Nephron progenitor cell (in vitro differentiated cells): ENCODE measurements at regions not wholly inside any gene's neighbourhood (a gene's known extent, or its start where the extent isn't known, plus 50 kb on each side); places are given as distances from the start of the nearest gene placed in this dataset.
"Not testable (repeated sequence)": the region's sequence is repeated elsewhere in the genome, so short reads cannot be mapped to it uniquely, and the experiment has no call there.

Experiments
- DNase-seq: peaks from one replicate; pipeline ENCODE4 v3.0.0; 2021
- H3K27ac Mint-ChIP-seq: 2 replicates; pipeline ENCODE4 v1.8.0; 2021; ENCODE audit warnings: mild to moderate bottlenecking, moderate library complexity, mixed read lengths
- H3K27me3 Mint-ChIP-seq: 2 replicates; pipeline ENCODE4 v1.8.0; 2021; ENCODE audit warnings: mild to moderate bottlenecking, low read depth, mixed read lengths; ENCODE audit not compliant: poor library complexity
- H3K36me3 Mint-ChIP-seq: 2 replicates; pipeline ENCODE4 v1.8.0; 2021; ENCODE audit warnings: low read depth, mixed read lengths
- H3K4me1 Mint-ChIP-seq: 2 replicates; pipeline ENCODE4 v1.8.0; 2021; ENCODE audit warnings: mixed read lengths
- H3K4me3 Mint-ChIP-seq: 2 replicates; pipeline ENCODE4 v1.8.0; 2021; ENCODE audit warnings: mild to moderate bottlenecking, moderate library complexity, mixed read lengths
- H3K9me3 Mint-ChIP-seq: 2 replicates; pipeline ENCODE4 v1.8.0; 2021; ENCODE audit warnings: mild to moderate bottlenecking, moderate library complexity, mixed read lengths
- CTCF ChIP-seq: fragments of 200-600 bp; sonication (generic); IDR thresholded peaks from 2 replicates; pipeline ENCODE4 v1.5.0; 2021; ENCODE audit warnings: antibody characterized with exemption

GRCh38 chr6:14386668-14387067 is 269.1 kb downstream of the CD83 start:
- no peaks in the 10 kb centered on the region for H3K36me3 Mint-ChIP-seq
- peaks cover 4% of the 10 kb centered on the region for H3K27me3 Mint-ChIP-seq
- H3K4me1 Mint-ChIP-seq = peaks cover 35% of the 10 kb centered on the region
- no peaks in the 10 kb centered on the region for H3K9me3 Mint-ChIP-seq
- no peak for TF ChIP-seq CTCF
- no peak for DNase-seq
- no peak overlapping the region for H3K4me3 Mint-ChIP-seq
- no peak overlapping the region for H3K27ac Mint-ChIP-seq

GRCh38 chr6:14388371-14388770 is 270.8 kb downstream of the CD83 start:
- Mint-ChIP-seq H3K27me3 (peaks cover 6% of the 10 kb centered on the region), H3K9me3 (no peaks in the 10 kb centered on the region), H3K4me3 (no peak overlapping the region), H3K27ac (no peak overlapping the region), H3K4me1 (peaks cover 21% of the 10 kb centered on the region), H3K36me3 (no peaks in the 10 kb centered on the region)
- DNase-seq = no peak
- no peak for TF ChIP-seq CTCF

- not testable (repeated sequence) for H3K27me3 Mint-ChIP-seq, H3K9me3 Mint-ChIP-seq, DNase-seq, H3K4me3 Mint-ChIP-seq, H3K36me3 Mint-ChIP-seq, H3K27ac Mint-ChIP-seq
- H3K4me1 Mint-ChIP-seq = peaks cover 16% of the 10 kb centered on the region
These were observed 272.2 kb downstream of the CD83 start for GRCh38 chr6:14389776-14390175.

- DNase-seq = no peak
- H3K36me3 Mint-ChIP-seq = no peaks in the 10 kb centered on the region
- peaks cover 21% of the 10 kb centered on the region for H3K4me1 Mint-ChIP-seq
- H3K27ac Mint-ChIP-seq = no peak overlapping the region
- peaks cover 6% of the 10 kb centered on the region for H3K27me3 Mint-ChIP-seq
- no peaks in the 10 kb centered on the region for H3K9me3 Mint-ChIP-seq
- H3K4me3 Mint-ChIP-seq = no peak overlapping the region
- no peak for TF ChIP-seq CTCF
These were observed 273.2 kb downstream of the CD83 start for GRCh38 chr6:14390805-14391204.

- DNase-seq = no peak
- Mint-ChIP-seq H3K9me3 (no peaks in the 10 kb centered on the region), H3K4me1 (peaks cover 30% of the 10 kb centered on the region), H3K36me3 (no peaks in the 10 kb centered on the region), H3K4me3 (no peak overlapping the region), H3K27ac (no peak overlapping the region), H3K27me3 (peaks cover 10% of the 10 kb centered on the region)
- TF ChIP-seq CTCF = no peak
These were observed 276.3 kb downstream of the CD83 start for GRCh38 chr6:14393910-14394309.

- no peak for TF ChIP-seq CTCF
- Mint-ChIP-seq H3K27me3 (peaks cover 8% of the 10 kb centered on the region), H3K27ac (no peak overlapping the region), H3K4me3 (no peak overlapping the region), H3K4me1 (peaks cover 26% of the 10 kb centered on the region), H3K9me3 (peaks cover 14% of the 10 kb centered on the region), H3K36me3 (no peaks in the 10 kb centered on the region)
- no peak for DNase-seq
These were observed 278.8 kb downstream of the CD83 start for GRCh38 chr6:14396392-14396791.
